GM12878 (cell line): ENCODE measurements at regions not wholly inside any gene's neighbourhood (a gene's known extent, or its start where the extent isn't known, plus 50 kb on each side); places are given as distances from the start of the nearest gene placed in this dataset.

ENCODE experiments used
- ATAC-seq: fragments of 200-7000 bp; cut with Tn5 transposase; 3 replicates; pipeline ENCODE4 v1.9.1; 2020; ENCODE audit warnings: mild to moderate bottlenecking, moderate library complexity
- BruUV-seq: library from RNA; stranded (reverse); fragments of 400-500 nt; replicated peaks from 2 replicates; lab custom pipeline; 2021; lab: Mats Ljungman, UMichigan
- CTCF ChIA-PET: fragments of 300-600 bp; sonication (Branson Sonifier 250); formaldehyde crosslinking; extraction: SDS; loops from one replicate; lab custom pipeline; 2021; ENCODE audit warnings: inconsistent platforms; lab: Yijun Ruan, JAX
- POLR2A ChIA-PET: fragments of 350-600 bp; formaldehyde crosslinking; extraction: SDS; loops from one replicate; lab custom pipeline; 2021; ENCODE audit warnings: inconsistent platforms; lab: Charles Lee
- RAD21 ChIA-PET: fragments of 300-600 bp; sonication (Branson Sonifier 250); formaldehyde crosslinking; loops from one replicate; lab custom pipeline; 2023; ENCODE audit warnings: antibody characterized with exemption; ENCODE audit not compliant: unreplicated experiment; lab: Charles Lee
- SMC1A ChIA-PET: fragments of 300-600 bp; sonication (Branson Sonifier 250); formaldehyde crosslinking; loops from one replicate; lab custom pipeline; 2023; ENCODE audit not compliant: unreplicated experiment, uncharacterized antibody; lab: Charles Lee
- DNase-seq: peaks from one replicate; pipeline ENCODE4 v3.0.0-alpha.2; 2011; ENCODE audit warnings: low read depth, low spot score
- FAIRE-seq: peaks from 3 replicates; lab custom pipeline; 2011; peaks lifted over from hg19 to GRCh38; lab: Jason Lieb, UNC
- H2AFZ ChIP-seq: 2 replicates; pipeline ENCODE4 v1.6.0; 2011; ENCODE audit warnings: low read depth, low read length, control low read depth; ENCODE audit not compliant: control insufficient read depth
- H3K27ac ChIP-seq: 2 replicates; pipeline ENCODE4 v1.5.1; 2011; ENCODE audit warnings: control low read depth; ENCODE audit not compliant: control insufficient read depth, insufficient read depth
- H3K27me3 ChIP-seq, 2 experiments: replicated peaks in 1 of 2; 2 replicates each; pipeline versions ENCODE4 v1.6.0 to v1.6.1; 2011; ENCODE audit warnings: low read length in 1 of 2; ENCODE audit not compliant: control insufficient read depth in 2 of 2, insufficient read depth in 2 of 2
- H3K36me3 ChIP-seq, 2 experiments: 2 replicates each; pipeline ENCODE4 v1.5.1; 2011; ENCODE audit warnings: low read length in 1 of 2; ENCODE audit not compliant: control insufficient read depth in 2 of 2, insufficient read depth in 2 of 2
- H3K4me1 ChIP-seq: 2 replicates; pipeline ENCODE4 v1.6.1; 2011; ENCODE audit warnings: mild to moderate bottlenecking, low read length, moderate library complexity, mixed read lengths; ENCODE audit not compliant: control insufficient read depth, insufficient read depth
- H3K4me2 ChIP-seq: 2 replicates; pipeline ENCODE4 v1.6.0; 2011; ENCODE audit warnings: control low read depth; ENCODE audit not compliant: control insufficient read depth, insufficient read depth
- H3K4me3 ChIP-seq: fragments of 200-600 bp; sonication (generic); 2 replicates; pipeline ENCODE4 v1.5.1; 2016
- H3K79me2 ChIP-seq: 2 replicates; pipeline ENCODE4 v1.6.0; 2011; ENCODE audit warnings: low read length; ENCODE audit not compliant: control insufficient read depth, insufficient read depth
- H3K9ac ChIP-seq: 2 replicates; pipeline ENCODE4 v1.8.0; 2011; ENCODE audit warnings: low read length, control low read depth, mixed read lengths; ENCODE audit not compliant: control insufficient read depth, insufficient read depth
- H3K9me3 ChIP-seq: replicated peaks from 3 replicates; pipeline ENCODE4 v1.5.1; 2011; ENCODE audit warnings: mild to moderate bottlenecking, low read length; ENCODE audit not compliant: control insufficient read depth, insufficient read depth
- H4K20me1 ChIP-seq: 2 replicates; pipeline ENCODE4 v1.6.0; 2011; ENCODE audit not compliant: control insufficient read depth, insufficient read depth
- BACH1 ChIP-seq: fragments of 450-650 bp; IDR thresholded peaks from 2 replicates; pipeline ENCODE4 v1.6.1; 2017; ENCODE audit warnings: mild to moderate bottlenecking, borderline replicate concordance
- CBX5 ChIP-seq: sonication (generic); IDR thresholded peaks from 2 replicates; pipeline ENCODE4 v1.6.1; 2016; ENCODE audit warnings: low read depth, moderate library complexity, mild to moderate bottlenecking, inconsistent platforms
- CREB1 ChIP-seq: IDR thresholded peaks from 2 replicates; pipeline ENCODE4 v1.6.1; 2012; ENCODE audit warnings: low read depth, mild to moderate bottlenecking, inconsistent platforms
- EED ChIP-seq: sonication (generic); IDR thresholded peaks from 2 replicates; pipeline ENCODE4 v1.6.1; 2016; ENCODE audit warnings: antibody characterized with exemption, low read depth
- FOXK2 ChIP-seq: fragments of 450-650 bp; IDR thresholded peaks from 2 replicates; pipeline ENCODE4 v1.6.1; 2017; ENCODE audit warnings: mild to moderate bottlenecking, moderate library complexity
- JUND ChIP-seq: IDR thresholded peaks from 2 replicates; pipeline ENCODE4 v1.6.1; 2012; ENCODE audit warnings: low read depth, mild to moderate bottlenecking, low read length, improper control_type of control experiment, moderate library complexity
- MTA3 ChIP-seq: IDR thresholded peaks from 2 replicates; pipeline ENCODE4 v1.6.1; 2012; ENCODE audit warnings: low read length, inconsistent platforms, borderline replicate concordance
- MYC ChIP-seq: IDR thresholded peaks from 2 replicates; pipeline ENCODE4 v1.6.1; 2011; ENCODE audit warnings: mild to moderate bottlenecking, low read length, moderate library complexity, inconsistent platforms; ENCODE audit not compliant: insufficient read depth, insufficient replicate concordance, insufficient read length, severe bottlenecking
- PML ChIP-seq: IDR thresholded peaks from 2 replicates; pipeline ENCODE4 v1.6.1; 2012; ENCODE audit warnings: low read length, inconsistent platforms
- RELA ChIP-seq: fragments of 450-650 bp; IDR thresholded peaks from 2 replicates; pipeline ENCODE4 v1.8.0; 2014; ENCODE audit warnings: borderline replicate concordance; ENCODE audit not compliant: partially characterized antibody
- RFX5 ChIP-seq: IDR thresholded peaks from 2 replicates; pipeline ENCODE4 v1.6.1; 2011; ENCODE audit warnings: low read depth, low read length, improper control_type of control experiment
- SMAD1 ChIP-seq: fragments of 450-650 bp; IDR thresholded peaks from 2 replicates; pipeline ENCODE4 v1.6.1; 2018; ENCODE audit warnings: mild to moderate bottlenecking, low read depth; ENCODE audit not compliant: partially characterized antibody
- SPI1 ChIP-seq: IDR thresholded peaks from 2 replicates; pipeline ENCODE4 v1.6.1; 2011; ENCODE audit warnings: low read depth, mild to moderate bottlenecking, low read length, moderate library complexity, borderline replicate concordance; ENCODE audit not compliant: insufficient read depth
- WGBS: methylation state at CpG from one replicate; pipeline ENCODE4 v1.1.6; 2016; ENCODE audit warnings: low lambda C conversion rate; ENCODE audit not compliant: insufficient replicate concordance, insufficient coverage; ENCODE audit errors: missing lambda C conversion rate; 5-methylcytosine and 5-hydroxymethylcytosine counted together
- in situ Hi-C: fragments of 300-500 bp; cut with MboI; formaldehyde crosslinking; loops from 9 replicates; pipeline ENCODE4 v1.14.3; 2018; ENCODE audit warnings: mixed read lengths
- intact Hi-C: fragments of 100-400 bp; cut with micrococcal nuclease; formaldehyde crosslinking; loops from one replicate; pipeline ENCODE4 v1.14.2; 2022; ENCODE audit not compliant: unreplicated experiment
- TF ChIP-seq, protein P1 (sequence below): fragments of 450-650 bp; IDR thresholded peaks from 2 replicates; pipeline ENCODE4 v1.6.1; 2017; ENCODE audit warnings: borderline replicate concordance

GRCh38 chr3:132892956-132893355 lies 145.2 kb upstream of the TMEM108 start:
- DNase-seq: no peak
- Histone ChIP-seq H4K20me1 (no peaks in the 10 kb centered on the region), H3K9me3 (no peaks in the 10 kb centered on the region), H3K9ac (no peak overlapping the region), H3K4me1 (no peaks in the 10 kb centered on the region), H3K27me3 (no peaks in the 10 kb centered on the region), H3K79me2 (no peaks in the 10 kb centered on the region), H3K4me3 (no peak overlapping the region), H3K27ac (no peak overlapping the region), H3K36me3 (no peaks in the 10 kb centered on the region), H2AFZ (no peak overlapping the region), H3K4me2 (no peak overlapping the region)
- BruUV-seq: no TSS peak
- POLR2A ChIA-PET: no interaction called here
- TF ChIP-seq EED (no peak), RFX5 (no peak), JUND (no peak), SPI1 (no peak), PML (no peak), SMAD1 (no peak), FOXK2 (no peak), MTA3 (no peak), RELA (no peak), CREB1 (no peak), MYC (no peak), BACH1 (no peak), CBX5 (no peak)
- TF ChIP-seq, protein P1, sequence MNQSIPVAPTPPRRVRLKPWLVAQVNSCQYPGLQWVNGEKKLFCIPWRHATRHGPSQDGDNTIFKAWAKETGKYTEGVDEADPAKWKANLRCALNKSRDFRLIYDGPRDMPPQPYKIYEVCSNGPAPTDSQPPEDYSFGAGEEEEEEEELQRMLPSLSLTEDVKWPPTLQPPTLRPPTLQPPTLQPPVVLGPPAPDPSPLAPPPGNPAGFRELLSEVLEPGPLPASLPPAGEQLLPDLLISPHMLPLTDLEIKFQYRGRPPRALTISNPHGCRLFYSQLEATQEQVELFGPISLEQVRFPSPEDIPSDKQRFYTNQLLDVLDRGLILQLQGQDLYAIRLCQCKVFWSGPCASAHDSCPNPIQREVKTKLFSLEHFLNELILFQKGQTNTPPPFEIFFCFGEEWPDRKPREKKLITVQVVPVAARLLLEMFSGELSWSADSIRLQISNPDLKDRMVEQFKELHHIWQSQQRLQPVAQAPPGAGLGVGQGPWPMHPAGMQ: no peak
- SMC1A ChIA-PET: no interaction called here
- 13% methylated on average over 3 of the region's 3 CpGs for WGBS
- CTCF ChIA-PET: interaction anchor here (1.1 kb wide), 1 partner anchor 9 kb away, joined by 3 read pairs; no protein-coding TSS in a partner anchor
- in situ Hi-C loops: no loop called here
- intact Hi-C loops: no loop called here
- FAIRE-seq: no peak
- ATAC-seq: no peak
- RAD21 ChIA-PET: no interaction called here
